Muscle of leg (tissue), 3 donors: ENCODE measurements at regions not wholly inside any gene's neighbourhood (a gene's known extent, or its start where the extent isn't known, plus 50 kb on each side); places are given as distances from the start of the nearest gene placed in this dataset.
"Not testable (repeated sequence)": the region's sequence is repeated elsewhere in the genome, so short reads cannot be mapped to it uniquely, and the experiment has no call there.

Experiments
- DNase-seq: peaks from one replicate; pipeline ENCODE4 v3.0.0; 2013
- H3K27ac ChIP-seq: one replicate; pipeline ENCODE4 v1.5.1; 2013; ENCODE audit warnings: mild to moderate bottlenecking, low read length, control low read depth
- H3K27me3 ChIP-seq: one replicate; pipeline ENCODE4 v1.6.1; 2013; ENCODE audit warnings: low read length; ENCODE audit not compliant: control insufficient read depth, insufficient read depth
- H3K36me3 ChIP-seq: one replicate; pipeline ENCODE4 v1.6.1; 2013; ENCODE audit warnings: low read length; ENCODE audit not compliant: control insufficient read depth, insufficient read depth
- H3K4me1 ChIP-seq: one replicate; pipeline ENCODE4 v1.6.1; 2013; ENCODE audit warnings: low read length; ENCODE audit not compliant: control insufficient read depth, insufficient read depth
- H3K4me3 ChIP-seq: one replicate; pipeline ENCODE4 v1.5.1; 2013; ENCODE audit warnings: low read length, control low read depth
- H3K9me3 ChIP-seq: replicated peaks from 2 replicates; pipeline ENCODE4 v1.6.1; 2013; ENCODE audit warnings: low read depth, low read length; ENCODE audit not compliant: control insufficient read depth
- WGBS: methylation state at CpG from one replicate; pipeline ENCODE4 v1.1.5; 2013; ENCODE audit warnings: missing lambda C conversion rate; ENCODE audit not compliant: insufficient coverage; 5-methylcytosine and 5-hydroxymethylcytosine counted together

GRCh38 chr10:44749151-44749550, 162.0 kb upstream of the TMEM72 start:
- Histone ChIP-seq H3K36me3 (no peaks in the 10 kb centered on the region), H3K4me3 (no peak overlapping the region)
- WGBS: 70% methylated on average over 7 of the region's 8 CpGs

GRCh38 chr10:44752451-44753441, 158.4 kb upstream of the TMEM72 start:
- Histone ChIP-seq H3K4me1 (peaks cover 6% of the 10 kb centered on the region), H3K9me3 (peaks cover 5% of the 10 kb centered on the region), H3K27me3 (peaks cover 2% of the 10 kb centered on the region), H3K27ac (no peak overlapping the region), H3K4me3 (no peak overlapping the region), H3K36me3 (no peaks in the 10 kb centered on the region)
- no CpG with 5 or more reads among the region's 4 CpGs for WGBS
- DNase-seq: peak; percentile 45

More at GRCh38 chr10:44749151-44749550, 162.0 kb upstream of the TMEM72 start:
- Histone ChIP-seq H3K27ac (no peak overlapping the region), H3K9me3 (peaks cover 6% of the 10 kb centered on the region), H3K4me1 (no peaks in the 10 kb centered on the region), H3K27me3 (no peaks in the 10 kb centered on the region)
- no peak for DNase-seq

- not testable (repeated sequence) for H3K4me1 ChIP-seq, H3K27ac ChIP-seq, DNase-seq, H3K27me3 ChIP-seq, H3K4me3 ChIP-seq, H3K9me3 ChIP-seq, H3K36me3 ChIP-seq
- WGBS: no CpG with 5 or more reads among the region's 2 CpGs
Observed at GRCh38 chr10:44754355-44754754, 156.8 kb upstream of the TMEM72 start.

- Histone ChIP-seq H3K36me3 (no peaks in the 10 kb centered on the region), H3K9me3 (no peaks in the 10 kb centered on the region), H3K4me1 (peaks cover 7% of the 10 kb centered on the region), H3K27me3 (peaks cover 2% of the 10 kb centered on the region), H3K27ac (peak overlapping the region; percentile 15), H3K4me3 (no peak overlapping the region)
- DNase-seq: peak; percentile 84
- 26% methylated on average over 3 of the region's 4 CpGs for WGBS
Observed at GRCh38 chr10:44755481-44755880, 155.7 kb upstream of the TMEM72 start.

GRCh38 chr10:44756216-44756615, 154.9 kb upstream of the TMEM72 start:
- WGBS: 83% methylated on average over 1 of the region's 6 CpGs

GRCh38 chr10:44757551-44758205, 153.5 kb upstream of the TMEM72 start:
- Histone ChIP-seq H3K27me3 (peaks cover 2% of the 10 kb centered on the region), H3K4me3 (no peak overlapping the region), H3K27ac (no peak overlapping the region), H3K36me3 (no peaks in the 10 kb centered on the region), H3K9me3 (no peaks in the 10 kb centered on the region), H3K4me1 (peaks cover 11% of the 10 kb centered on the region)
- no peak for DNase-seq
- WGBS: 53% methylated on average over 2 of the region's 5 CpGs

More at GRCh38 chr10:44756216-44756615, 154.9 kb upstream of the TMEM72 start:
- peak; percentile 66 for DNase-seq
- Histone ChIP-seq H3K27ac (no peak overlapping the region), H3K27me3 (peaks cover 2% of the 10 kb centered on the region), H3K36me3 (no peaks in the 10 kb centered on the region), H3K4me1 (peaks cover 10% of the 10 kb centered on the region), H3K9me3 (no peaks in the 10 kb centered on the region), H3K4me3 (no peak overlapping the region)

GRCh38 chr10:44759122-44759521, 152.0 kb upstream of the TMEM72 start:
- no peaks in the 10 kb centered on the region for H3K9me3 ChIP-seq
- H3K36me3 ChIP-seq: no peaks in the 10 kb centered on the region
- H3K4me3 ChIP-seq: no peak overlapping the region
- peaks cover 2% of the 10 kb centered on the region for H3K27me3 ChIP-seq
- peaks cover 11% of the 10 kb centered on the region for H3K4me1 ChIP-seq
- 43% methylated on average over 4 of the region's 5 CpGs for WGBS
- DNase-seq: no peak
- H3K27ac ChIP-seq: no peak overlapping the region

GRCh38 chr10:44760513-44760912, 150.6 kb upstream of the TMEM72 start:
- DNase-seq: no peak
- WGBS: no CpG with 5 or more reads among the region's 1 CpG
- H3K27me3 ChIP-seq: peaks cover 2% of the 10 kb centered on the region
- peaks cover 11% of the 10 kb centered on the region for H3K4me1 ChIP-seq
- H3K4me3 ChIP-seq: no peak overlapping the region
- no peak overlapping the region for H3K27ac ChIP-seq
- no peaks in the 10 kb centered on the region for H3K9me3 ChIP-seq
- no peaks in the 10 kb centered on the region for H3K36me3 ChIP-seq

- H3K9me3 ChIP-seq: no peaks in the 10 kb centered on the region
- H3K36me3 ChIP-seq: no peaks in the 10 kb centered on the region
- no peak overlapping the region for H3K27ac ChIP-seq
- H3K4me3 ChIP-seq: no peak overlapping the region
- peaks cover 11% of the 10 kb centered on the region for H3K4me1 ChIP-seq
- peaks cover 2% of the 10 kb centered on the region for H3K27me3 ChIP-seq
- peak; percentile 43 for DNase-seq
- WGBS: 14% methylated on average over 4 of the region's 5 CpGs
Observed at GRCh38 chr10:44761076-44761475, 150.1 kb upstream of the TMEM72 start.

- H3K27ac ChIP-seq: no peak overlapping the region
- no peaks in the 10 kb centered on the region for H3K9me3 ChIP-seq
- H3K36me3 ChIP-seq: no peaks in the 10 kb centered on the region
- no peak for DNase-seq
- peaks cover 4% of the 10 kb centered on the region for H3K4me1 ChIP-seq
- no peak overlapping the region for H3K4me3 ChIP-seq
- 86% methylated on average over 3 of the region's 3 CpGs for WGBS
- no peaks in the 10 kb centered on the region for H3K27me3 ChIP-seq
Observed at GRCh38 chr10:44763331-44763730, 147.8 kb upstream of the TMEM72 start.
